GOT3 (cell line): ENCODE measurements at regions not wholly inside any gene's neighbourhood (a gene's known extent, or its start where the extent isn't known, plus 50 kb on each side); places are given as distances from the start of the nearest gene placed in this dataset.

Source experiments
- DNase-seq: peaks from one replicate; lab custom pipeline; 2025; ENCODE audit warnings: mixed read lengths; lab: John Stamatoyannopoulos, UW

- no peak for DNase-seq
These were observed 84.9 kb upstream of the BCOR start for GRCh38 chrX:40182615-40183014.

GRCh38 chrX:40182095-40182494 is 84.3 kb upstream of the BCOR start:
- no peak for DNase-seq

GRCh38 chrX:40179283-40179682 is 81.5 kb upstream of the BCOR start:
- no peak for DNase-seq

GRCh38 chrX:40177942-40178715 is 80.4 kb upstream of the BCOR start:
- no peak for DNase-seq

- DNase-seq, result no peak
These were observed 79.7 kb upstream of the BCOR start for GRCh38 chrX:40177489-40177888.

- DNase-seq, result no peak
These were observed 79.3 kb upstream of the BCOR start for GRCh38 chrX:40177117-40177430.

- no peak for DNase-seq
These were observed 78.8 kb upstream of the BCOR start for GRCh38 chrX:40176351-40177116.

- DNase-seq, result peak; percentile 25
These were observed 78.0 kb upstream of the BCOR start for GRCh38 chrX:40175511-40176350.

GRCh38 chrX:40174854-40175510 is 77.2 kb upstream of the BCOR start:
- DNase-seq, result no peak

GRCh38 chrX:40174001-40174853 is 76.5 kb upstream of the BCOR start:
- DNase-seq, result no peak

GRCh38 chrX:40173143-40174000 is 75.6 kb upstream of the BCOR start:
- DNase-seq, result no peak

- DNase-seq, result no peak
These were observed 74.8 kb upstream of the BCOR start for GRCh38 chrX:40172401-40173142.

- DNase-seq, result peak; percentile 33
These were observed 74.0 kb upstream of the BCOR start for GRCh38 chrX:40171513-40172400.

GRCh38 chrX:40170830-40171512 is 73.2 kb upstream of the BCOR start:
- DNase-seq, result no peak

GRCh38 chrX:40169193-40170101 is 71.7 kb upstream of the BCOR start:
- DNase-seq, result no peak

- DNase-seq, result no peak
These were observed 70.8 kb upstream of the BCOR start for GRCh38 chrX:40168480-40169011.
